ENCODE measurements at regions not wholly inside any gene's neighbourhood (a gene's known extent, or its start where the extent isn't known, plus 50 kb on each side); places are given as distances from the start of the nearest gene placed in this dataset.

DNA sequence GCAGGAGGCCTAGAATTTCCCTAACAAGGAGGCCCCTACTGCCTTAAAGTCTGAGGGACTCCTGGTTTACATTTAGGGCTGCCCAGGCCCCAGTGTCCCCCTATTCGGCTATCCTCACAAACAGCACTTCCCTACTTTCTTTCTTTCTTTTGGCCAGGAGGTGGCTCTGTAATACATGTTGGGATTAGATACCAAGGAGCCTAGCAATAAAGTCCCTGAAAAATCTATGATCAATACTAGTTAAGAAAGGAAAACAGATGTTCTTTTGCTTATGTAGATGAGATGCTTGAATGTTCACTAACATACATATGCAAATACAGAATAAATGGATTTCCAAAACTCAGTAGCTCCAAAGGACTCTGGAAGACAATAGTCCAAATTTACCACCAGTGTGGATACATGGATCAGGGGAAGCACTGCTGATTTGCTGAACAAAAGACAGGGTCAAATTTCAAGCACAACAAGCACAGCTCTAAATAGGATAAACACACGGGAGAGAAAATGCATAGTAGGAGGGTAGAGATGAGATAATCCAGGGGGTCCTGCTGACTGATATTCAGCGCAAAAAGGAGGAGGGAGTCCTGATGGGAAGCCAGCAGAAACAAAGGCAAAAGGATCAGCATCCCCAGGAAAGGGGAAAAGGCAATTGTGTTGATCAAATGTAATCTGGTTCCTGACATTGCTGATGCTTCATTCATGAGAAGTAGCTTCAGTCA, 240.0 kb downstream of the NUF2 start:
- TF ChIP-seq, protein P1, sequence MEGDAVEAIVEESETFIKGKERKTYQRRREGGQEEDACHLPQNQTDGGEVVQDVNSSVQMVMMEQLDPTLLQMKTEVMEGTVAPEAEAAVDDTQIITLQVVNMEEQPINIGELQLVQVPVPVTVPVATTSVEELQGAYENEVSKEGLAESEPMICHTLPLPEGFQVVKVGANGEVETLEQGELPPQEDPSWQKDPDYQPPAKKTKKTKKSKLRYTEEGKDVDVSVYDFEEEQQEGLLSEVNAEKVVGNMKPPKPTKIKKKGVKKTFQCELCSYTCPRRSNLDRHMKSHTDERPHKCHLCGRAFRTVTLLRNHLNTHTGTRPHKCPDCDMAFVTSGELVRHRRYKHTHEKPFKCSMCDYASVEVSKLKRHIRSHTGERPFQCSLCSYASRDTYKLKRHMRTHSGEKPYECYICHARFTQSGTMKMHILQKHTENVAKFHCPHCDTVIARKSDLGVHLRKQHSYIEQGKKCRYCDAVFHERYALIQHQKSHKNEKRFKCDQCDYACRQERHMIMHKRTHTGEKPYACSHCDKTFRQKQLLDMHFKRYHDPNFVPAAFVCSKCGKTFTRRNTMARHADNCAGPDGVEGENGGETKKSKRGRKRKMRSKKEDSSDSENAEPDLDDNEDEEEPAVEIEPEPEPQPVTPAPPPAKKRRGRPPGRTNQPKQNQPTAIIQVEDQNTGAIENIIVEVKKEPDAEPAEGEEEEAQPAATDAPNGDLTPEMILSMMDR (conservative IDR thresholded peaks at IDR 0.05; ENCODE audit: low read length), result peak; percentile 65
- TF ChIP-seq EZH2phosphoT487 (IDR thresholded peaks at IDR 0.05; ENCODE audit: borderline replicate concordance, low read depth, low read length), result no peak
